ENCODE measurements at regions not wholly inside any gene's neighbourhood (a gene's known extent, or its start where the extent isn't known, plus 50 kb on each side); places are given as distances from the start of the nearest gene placed in this dataset.

- TF ChIP-seq CTCF (IDR thresholded peaks at IDR 0.05) (no peak), EZH2 (IDR thresholded peaks at IDR 0.05; ENCODE audit: borderline replicate concordance, insufficient read depth, low read depth, low read length, poor library complexity, severe bottlenecking) (no peak)
These were observed 98.9 kb upstream of the PIAS1 start for GRCh38 chr15:67955252-67955651.
